Trophoblast cell (in vitro differentiated cells and primary cell): ENCODE measurements at regions not wholly inside any gene's neighbourhood (a gene's known extent, or its start where the extent isn't known, plus 50 kb on each side); places are given as distances from the start of the nearest gene placed in this dataset.
"Not testable (repeated sequence)": the region's sequence is repeated elsewhere in the genome, so short reads cannot be mapped to it uniquely, and the experiment has no call there.

Experiments used
- DNase-seq, 2 donors: peaks; one replicate each; pipeline ENCODE4 v3.0.0-alpha.2; 2016
- H2AFZ ChIP-seq: 2 replicates; pipeline ENCODE4 v1.6.1; 2013; ENCODE audit warnings: low read length, moderate library complexity, mild to moderate bottlenecking; ENCODE audit not compliant: insufficient read depth, poor library complexity
- H2AK5ac ChIP-seq: 2 replicates; pipeline ENCODE4 v1.6.1; 2013; ENCODE audit warnings: mild to moderate bottlenecking, low read length
- H2BK120ac ChIP-seq: 2 replicates; pipeline ENCODE4 v1.6.1; 2013; ENCODE audit warnings: low read length, mild to moderate bottlenecking, moderate library complexity; ENCODE audit not compliant: insufficient read depth, poor library complexity
- H2BK12ac ChIP-seq: 2 replicates; pipeline ENCODE4 v1.6.1; 2013; ENCODE audit warnings: mild to moderate bottlenecking, low read length, moderate library complexity
- H2BK5ac ChIP-seq: 2 replicates; pipeline ENCODE4 v1.6.1; 2013; ENCODE audit warnings: low read length, low read depth, moderate library complexity, mild to moderate bottlenecking; ENCODE audit not compliant: poor library complexity
- H3K14ac ChIP-seq: 2 replicates; pipeline ENCODE4 v1.6.1; 2013; ENCODE audit warnings: mild to moderate bottlenecking, low read length
- H3K18ac ChIP-seq: 2 replicates; pipeline ENCODE4 v1.6.1; 2013; ENCODE audit warnings: mild to moderate bottlenecking, low read length
- H3K23ac ChIP-seq: 2 replicates; pipeline ENCODE4 v1.6.1; 2013; ENCODE audit warnings: low read length
- H3K27ac ChIP-seq: 2 replicates; pipeline ENCODE4 v1.5.1; 2013; ENCODE audit warnings: low read depth, mild to moderate bottlenecking, inconsistent platforms, low read length, moderate library complexity
- H3K27me3 ChIP-seq: 2 replicates; pipeline ENCODE4 v1.6.1; 2013; ENCODE audit warnings: inconsistent platforms, mild to moderate bottlenecking, low read length, moderate library complexity; ENCODE audit not compliant: insufficient read depth
- H3K36me3 ChIP-seq, 2 experiments: 1 replicate in 1 of 2; 2 replicates in 1 of 2; pipeline ENCODE4 v1.6.1; 2013; ENCODE audit warnings: low read length in 2 of 2, mild to moderate bottlenecking in 2 of 2, moderate library complexity in 1 of 2; ENCODE audit not compliant: insufficient read depth in 2 of 2, control insufficient read depth in 1 of 2
- H3K4ac ChIP-seq: 2 replicates; pipeline ENCODE4 v1.6.1; 2013; ENCODE audit warnings: low read depth, mild to moderate bottlenecking, low read length, moderate library complexity
- H3K4me1 ChIP-seq, 2 experiments: 1 replicate in 1 of 2; 2 replicates in 1 of 2; pipeline ENCODE4 v1.6.1; 2013; ENCODE audit warnings: low read length in 2 of 2, mild to moderate bottlenecking in 2 of 2, moderate library complexity in 1 of 2; ENCODE audit not compliant: insufficient read depth in 2 of 2, control insufficient read depth in 1 of 2
- H3K4me2 ChIP-seq: 2 replicates; pipeline ENCODE4 v1.6.1; 2013; ENCODE audit warnings: inconsistent platforms, mild to moderate bottlenecking, low read length, moderate library complexity
- H3K4me3 ChIP-seq: 2 replicates; pipeline ENCODE4 v1.5.1; 2013; ENCODE audit warnings: mild to moderate bottlenecking, low read depth, low read length, inconsistent platforms
- H3K79me1 ChIP-seq: one replicate; pipeline ENCODE4 v1.6.1; 2013; ENCODE audit warnings: low read length
- H3K79me2 ChIP-seq: 2 replicates; pipeline ENCODE4 v1.6.1; 2013; ENCODE audit warnings: low read length, mild to moderate bottlenecking; ENCODE audit not compliant: control insufficient read depth, insufficient read depth, poor library complexity
- H3K9ac ChIP-seq: 2 replicates; pipeline ENCODE4 v1.6.1; 2013; ENCODE audit warnings: mild to moderate bottlenecking, low read length
- H3K9me3 ChIP-seq: 2 replicates; pipeline ENCODE4 v1.6.1; 2013; ENCODE audit warnings: low read depth, mild to moderate bottlenecking, control low read depth, inconsistent platforms, low read length; ENCODE audit not compliant: insufficient read depth
- H4K12ac ChIP-seq: 2 replicates; pipeline ENCODE4 v1.6.1; 2013; ENCODE audit warnings: low read depth, mild to moderate bottlenecking, low read length, moderate library complexity
- H4K8ac ChIP-seq: 2 replicates; pipeline ENCODE4 v1.6.1; 2013; ENCODE audit warnings: low read depth, mild to moderate bottlenecking, low read length, moderate library complexity
- H4K91ac ChIP-seq: one replicate; pipeline ENCODE4 v1.6.1; 2013; ENCODE audit warnings: low read depth, mild to moderate bottlenecking, low read length, moderate library complexity
- WGBS: extraction: QIAGEN DNeasy Blood & Tissue Kit; methylation state at CpG from one replicate; pipeline ENCODE4 v1.1.7; 2013; ENCODE audit warnings: missing lambda C conversion rate; ENCODE audit not compliant: insufficient read length, insufficient coverage; ENCODE audit errors: extremely low coverage; 5-methylcytosine and 5-hydroxymethylcytosine counted together

DNA sequence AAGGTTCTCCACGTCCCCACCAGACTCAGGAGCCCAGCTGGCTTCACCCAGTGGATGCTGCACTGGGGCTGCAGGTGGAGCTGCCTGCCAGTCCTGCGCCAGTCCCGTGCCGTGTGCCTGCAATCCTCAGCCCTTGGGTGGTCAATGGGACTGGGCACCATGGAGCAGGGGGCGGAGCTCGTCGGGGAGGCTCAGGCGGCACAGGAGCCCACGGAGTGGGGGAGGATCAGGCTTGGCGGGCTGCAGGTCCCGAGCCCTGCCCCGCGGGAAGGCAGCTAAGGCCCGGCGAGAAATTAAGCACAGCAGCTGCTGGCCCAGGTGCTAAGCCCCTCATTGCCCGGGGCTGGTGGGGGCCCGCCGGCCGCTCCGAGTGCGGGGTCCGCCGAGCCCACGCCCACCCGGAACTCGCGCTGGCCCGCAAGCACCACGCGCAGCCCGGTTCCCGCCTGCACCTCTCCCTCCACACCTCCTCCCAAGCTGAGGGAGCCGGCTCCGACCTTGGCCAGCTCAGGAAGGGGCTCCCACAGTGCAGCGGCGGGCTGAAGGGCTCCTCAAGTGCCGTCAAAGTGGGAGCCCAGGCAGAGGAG lies 87.6 kb downstream of the DNAJB9 start:
- H3K23ac ChIP-seq, DNase-seq: not testable (repeated sequence)

DNA sequence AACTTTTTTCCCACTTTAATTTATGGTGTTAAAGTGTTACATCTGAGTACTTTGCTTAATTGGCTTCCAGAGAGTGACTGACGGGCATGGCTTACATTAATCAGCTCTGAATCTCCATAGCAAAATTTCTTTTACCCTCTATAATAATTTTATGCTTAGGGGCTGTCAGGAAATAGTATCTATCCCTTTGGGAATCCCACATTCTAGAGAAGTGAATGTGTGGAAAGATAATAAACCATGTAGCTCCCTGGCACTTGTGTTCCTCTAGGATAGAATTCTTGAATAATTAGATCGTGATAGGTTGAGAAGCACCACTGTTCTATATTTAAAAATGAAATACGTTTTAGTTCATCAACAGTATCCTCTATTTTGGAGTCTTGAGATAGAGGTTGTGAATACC lies 89.6 kb downstream of the DNAJB9 start:
- H2AFZ ChIP-seq, result no peak overlapping the region
- H4K12ac ChIP-seq, result no peak overlapping the region
- H3K27me3 ChIP-seq, result no peaks in the 10 kb centered on the region
- H2BK5ac ChIP-seq, result no peak overlapping the region
- H4K8ac ChIP-seq, result no peak overlapping the region
- no peak overlapping the region for H3K4me2 ChIP-seq
- no peaks in the 10 kb centered on the region for H3K9me3 ChIP-seq
- no peak overlapping the region for H3K14ac ChIP-seq
- WGBS, result no CpG with 5 or more reads among the region's 3 CpGs
- no peak overlapping the region for H3K18ac ChIP-seq
- H3K4ac ChIP-seq, result no peak overlapping the region
- H3K9ac ChIP-seq, result no peak overlapping the region
- no peak overlapping the region for H2AK5ac ChIP-seq
- no peak overlapping the region for H4K91ac ChIP-seq
- H3K23ac ChIP-seq, result no peak overlapping the region
- no peak overlapping the region for H3K27ac ChIP-seq
- no peaks in the 10 kb centered on the region for H3K4me1 ChIP-seq
- no peak overlapping the region for H3K4me3 ChIP-seq
- H3K79me1 ChIP-seq, result no peaks in the 10 kb centered on the region
- DNase-seq, result no peak
- H2BK12ac ChIP-seq, result no peak overlapping the region
- H3K79me2 ChIP-seq, result no peaks in the 10 kb centered on the region
- H3K36me3 ChIP-seq, result no peaks in the 10 kb centered on the region
- no peak overlapping the region for H2BK120ac ChIP-seq

More for the DNA sequence above, 87.6 kb downstream of the DNAJB9 start:
- H3K9me3 ChIP-seq, H3K4ac ChIP-seq, H3K27ac ChIP-seq, H3K4me3 ChIP-seq, H4K91ac ChIP-seq, H2AFZ ChIP-seq, H2BK12ac ChIP-seq, H3K79me2 ChIP-seq, H3K9ac ChIP-seq, H3K14ac ChIP-seq, H3K18ac ChIP-seq, H3K4me1 ChIP-seq, H2AK5ac ChIP-seq, H4K12ac ChIP-seq, H3K27me3 ChIP-seq, H2BK5ac ChIP-seq, H4K8ac ChIP-seq, H3K36me3 ChIP-seq, H3K4me2 ChIP-seq, H2BK120ac ChIP-seq, H3K79me1 ChIP-seq: not testable (repeated sequence)
- no CpG with 5 or more reads among the region's 37 CpGs for WGBS

DNA sequence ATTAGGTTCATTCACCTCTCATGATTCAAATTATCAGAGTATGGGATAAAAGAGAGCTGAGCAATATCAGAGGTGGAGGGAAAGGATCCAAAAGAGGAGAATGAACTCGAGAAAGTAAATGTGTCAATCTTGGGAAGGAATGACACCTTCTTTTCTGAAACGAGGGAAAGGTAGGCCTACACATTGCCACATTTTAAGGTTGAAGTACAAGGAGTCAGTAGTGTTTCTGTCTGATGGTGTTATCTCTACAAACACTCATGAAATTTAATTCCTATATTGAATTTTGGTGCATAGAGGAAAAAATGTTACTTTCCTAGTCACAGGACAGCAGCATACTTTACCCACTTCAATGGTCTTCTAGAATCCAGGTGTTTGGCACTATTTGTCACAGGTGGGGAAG lies 90.2 kb downstream of the DNAJB9 start:
- H2AFZ ChIP-seq, result no peak overlapping the region
- H3K79me2 ChIP-seq, result no peaks in the 10 kb centered on the region
- no peak overlapping the region for H3K4me2 ChIP-seq
- H4K12ac ChIP-seq, result no peak overlapping the region
- no peaks in the 10 kb centered on the region for H3K79me1 ChIP-seq
- no peaks in the 10 kb centered on the region for H3K9me3 ChIP-seq
- no peak overlapping the region for H3K14ac ChIP-seq
- H3K9ac ChIP-seq, result no peak overlapping the region
- H4K8ac ChIP-seq, result no peak overlapping the region
- H2BK12ac ChIP-seq, result no peak overlapping the region
- H3K4me3 ChIP-seq, result no peak overlapping the region
- no peaks in the 10 kb centered on the region for H3K4me1 ChIP-seq
- no peak overlapping the region for H4K91ac ChIP-seq
- H3K23ac ChIP-seq, result no peak overlapping the region
- H2BK5ac ChIP-seq, result no peak overlapping the region
- H3K4ac ChIP-seq, result no peak overlapping the region
- no peaks in the 10 kb centered on the region for H3K27me3 ChIP-seq
- WGBS, result no CpG with 5 or more reads among the region's 2 CpGs
- H3K36me3 ChIP-seq, result no peaks in the 10 kb centered on the region
- no peak overlapping the region for H3K27ac ChIP-seq
- H2BK120ac ChIP-seq, result no peak overlapping the region
- DNase-seq, result no peak
- H2AK5ac ChIP-seq, result no peak overlapping the region
- H3K18ac ChIP-seq, result no peak overlapping the region

DNA sequence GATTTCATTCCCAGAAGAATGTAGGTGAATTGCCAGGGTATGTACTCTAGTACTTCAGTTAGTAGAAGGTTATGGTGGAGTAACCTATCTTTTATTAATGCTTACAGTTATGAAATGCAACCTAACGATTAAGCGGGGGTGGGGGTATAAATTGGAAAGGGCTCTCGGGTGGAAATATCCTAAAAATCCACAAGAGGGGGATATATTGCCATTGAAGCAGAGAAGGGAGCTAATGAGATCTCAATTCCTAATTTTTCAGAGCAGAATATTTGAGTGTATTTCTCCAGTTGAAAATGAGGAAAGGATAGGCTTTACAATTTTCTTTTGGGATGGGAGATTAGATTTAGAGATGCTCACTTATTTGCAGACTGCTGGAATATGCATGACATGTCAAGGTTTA lies 90.8 kb downstream of the DNAJB9 start:
- Histone ChIP-seq H3K14ac (no peak overlapping the region), H3K4me3 (no peak overlapping the region), H4K12ac (no peak overlapping the region), H3K23ac (no peak overlapping the region), H3K4me1 (no peaks in the 10 kb centered on the region), H3K9me3 (no peaks in the 10 kb centered on the region), H2BK12ac (no peak overlapping the region), H2AFZ (no peak overlapping the region), H3K27ac (no peak overlapping the region), H4K8ac (no peak overlapping the region), H3K36me3 (no peaks in the 10 kb centered on the region), H2BK120ac (no peak overlapping the region), H3K79me2 (no peaks in the 10 kb centered on the region), H3K4ac (no peak overlapping the region), H4K91ac (no peak overlapping the region), H3K79me1 (no peaks in the 10 kb centered on the region), H3K18ac (no peak overlapping the region), H3K4me2 (no peak overlapping the region), H3K9ac (no peak overlapping the region), H2BK5ac (no peak overlapping the region), H2AK5ac (no peak overlapping the region), H3K27me3 (no peaks in the 10 kb centered on the region)
- no peak for DNase-seq
- no CpG with 5 or more reads among the region's 3 CpGs for WGBS
